HepG2 (cell line): ENCODE measurements at regions not wholly inside any gene's neighbourhood (a gene's known extent, or its start where the extent isn't known, plus 50 kb on each side); places are given as distances from the start of the nearest gene placed in this dataset.

Experiments used
- ATAC-seq: fragments of 200-7000 bp; cut with Tn5 transposase; 3 replicates; pipeline ENCODE4 v1.9.1; 2020; ENCODE audit warnings: mild to moderate bottlenecking, moderate library complexity
- BruUV-seq: library from RNA; stranded (reverse); fragments of 400-500 nt; replicated peaks from 2 replicates; lab custom pipeline; 2021; lab: Mats Ljungman, UMichigan
- CTCF ChIA-PET: fragments of 300-600 bp; formaldehyde crosslinking; extraction: SDS; loops from one replicate; lab custom pipeline; 2021; ENCODE audit warnings: low total read pairs, inconsistent platforms, low intra/inter-chr PET ratio; lab: Yijun Ruan, JAX
- POLR2A ChIA-PET: fragments of 350-600 bp; sonication (Branson Sonifier 250); formaldehyde crosslinking; loops from one replicate; lab custom pipeline; 2020; ENCODE audit warnings: antibody characterized with exemption, inconsistent platforms; lab: Yijun Ruan, JAX
- DNase-seq: peaks from one replicate; pipeline ENCODE4 v3.0.0-alpha.2; 2015; ENCODE audit warnings: low spot score
- FAIRE-seq: peaks from 3 replicates; lab custom pipeline; 2011; peaks lifted over from hg19 to GRCh38; lab: Jason Lieb, UNC
- H2AFZ ChIP-seq: one replicate; pipeline ENCODE4 v1.6.1; 2011; ENCODE audit warnings: low read length, inconsistent platforms
- H3K27ac ChIP-seq: fragments of 300-600 bp; 3 replicates; pipeline ENCODE4 v1.8.0; 2011; ENCODE audit warnings: mixed run types, mild to moderate bottlenecking, mixed read lengths, low read length, inconsistent platforms; ENCODE audit not compliant: insufficient read depth; ENCODE audit errors: extremely low read length
- H3K27me3 ChIP-seq, 2 experiments: fragments of 200-600 bp in 1 of 2; 2 replicates in 1 of 2; 3 replicates in 1 of 2; pipeline versions ENCODE4 v1.6.0 to v1.8.0; 2011; ENCODE audit warnings: low read length in 2 of 2, mild to moderate bottlenecking in 2 of 2, moderate library complexity in 2 of 2, inconsistent platforms in 1 of 2; ENCODE audit not compliant: insufficient read depth in 2 of 2, control insufficient read depth in 1 of 2
- H3K36me3 ChIP-seq, 2 experiments: fragments of 200-600 bp in 1 of 2; replicated peaks in 1 of 2; 2 replicates in 1 of 2; 3 replicates in 1 of 2; pipeline versions ENCODE4 v1.5.1 to v1.8.0; 2011; ENCODE audit warnings: low read length in 2 of 2, inconsistent platforms in 1 of 2; ENCODE audit not compliant: insufficient read depth in 2 of 2, control insufficient read depth in 1 of 2
- H3K4me1 ChIP-seq: 2 replicates; pipeline ENCODE4 v1.5.1; 2012; ENCODE audit warnings: low read length, inconsistent platforms; ENCODE audit not compliant: insufficient read depth
- H3K4me2 ChIP-seq: 2 replicates; pipeline ENCODE4 v1.6.0; 2011; ENCODE audit warnings: low read depth, low read length, inconsistent platforms
- H3K4me3 ChIP-seq, 3 experiments: fragments of 200-600 bp in 1 of 3; sonication (generic), shearing (Covaris generic) in 1 of 3; replicated peaks in 1 of 3; 2 replicates each; pipeline ENCODE4 v1.5.1; 2011 to 2016; ENCODE audit warnings: low read length in 3 of 3, inconsistent platforms in 2 of 3, low read depth in 2 of 3, mild to moderate bottlenecking in 2 of 3, control low read depth in 1 of 3, mixed read lengths in 1 of 3; ENCODE audit not compliant: insufficient read depth in 1 of 3
- H3K79me2 ChIP-seq: one replicate; pipeline ENCODE4 v1.6.1; 2011; ENCODE audit warnings: low read length, inconsistent platforms; ENCODE audit not compliant: insufficient read depth
- H3K9ac ChIP-seq: 2 replicates; pipeline ENCODE4 v1.6.0; 2011; ENCODE audit warnings: mild to moderate bottlenecking, low read depth, low read length, inconsistent platforms; ENCODE audit not compliant: insufficient read depth
- H3K9me3 ChIP-seq: 2 replicates; pipeline ENCODE4 v1.5.1; 2012; ENCODE audit warnings: mild to moderate bottlenecking, low read length
- H4K20me1 ChIP-seq: 2 replicates; pipeline ENCODE4 v1.6.0; 2011; ENCODE audit warnings: inconsistent platforms, mild to moderate bottlenecking, low read length, moderate library complexity; ENCODE audit not compliant: insufficient read depth
- FOSL2 ChIP-seq: sonication (generic); formaldehyde crosslinking; IDR thresholded peaks from 2 replicates; pipeline ENCODE4 v1.4.0; 2020; ENCODE audit warnings: missing genetic modification reagents
- NFE2 ChIP-seq: sonication (generic); formaldehyde crosslinking; IDR thresholded peaks from 2 replicates; pipeline ENCODE4 v1.4.0; 2020; ENCODE audit warnings: missing genetic modification reagents
- POLR2A ChIP-seq, 2 experiments: IDR thresholded peaks; 2 replicates each; pipeline ENCODE4 v1.6.1; 2011; ENCODE audit warnings: low read depth in 2 of 2, low read length in 2 of 2, mild to moderate bottlenecking in 1 of 2, moderate library complexity in 1 of 2; ENCODE audit not compliant: insufficient read depth in 1 of 2
- SRSF4 ChIP-seq: fragments of 200-400 bp; formaldehyde crosslinking; IDR thresholded peaks from one replicate; pipeline ENCODE4 v1.6.1; 2018; ENCODE audit warnings: mild to moderate bottlenecking, low read depth, low read length, moderate library complexity; ENCODE audit not compliant: poor library complexity, severe bottlenecking
- WGBS: methylation state at CpG from one replicate; pipeline ENCODE4 v1.1.6; 2017; ENCODE audit warnings: low lambda C conversion rate; 5-methylcytosine and 5-hydroxymethylcytosine counted together
- in situ Hi-C: cut with HindIII; loops from 2 replicates; pipeline ENCODE4 v1.10.0; 2017; ENCODE audit warnings: low pct_unique_long_range_greater_than_20kb; ENCODE audit not compliant: extremely low pct_ligation_motif_present
- intact Hi-C: fragments of 100-400 bp; cut with micrococcal nuclease; formaldehyde crosslinking; loops from one replicate; pipeline ENCODE4 v1.10.0; 2022; ENCODE audit not compliant: unreplicated experiment
- TF ChIP-seq, protein P1 (sequence below): sonication (generic); formaldehyde crosslinking; conservative IDR thresholded peaks from 2 replicates; pipeline ENCODE4 v1.4.0; 2020; ENCODE audit warnings: missing genetic modification reagents
- TF ChIP-seq, protein P2 (sequence below): IDR thresholded peaks from 2 replicates; pipeline ENCODE4 v1.6.1; 2016; ENCODE audit warnings: missing biosample characterization, missing genetic modification reagents, low read depth

DNA sequence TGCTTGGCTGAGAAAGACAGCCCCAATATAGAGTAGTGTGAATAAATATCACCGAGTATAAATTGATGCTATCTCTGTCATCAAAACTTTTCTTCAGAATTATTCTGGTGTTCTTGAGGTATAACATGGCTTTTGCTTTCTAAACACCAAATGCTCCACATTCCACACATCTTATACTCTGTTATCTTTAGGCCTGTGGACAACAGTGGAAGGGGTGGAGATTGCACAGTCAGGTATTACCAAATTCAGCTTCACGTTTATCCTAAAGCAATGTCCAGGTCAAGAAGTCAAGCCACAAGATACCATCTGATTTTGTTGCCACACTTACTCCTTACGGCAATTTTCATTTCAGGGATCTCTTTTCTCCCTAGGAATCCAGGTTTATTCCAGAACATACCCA is 394.8 kb downstream of the SI start:
- no peak for FAIRE-seq
- WGBS = 20% methylated on average over 3 of the region's 3 CpGs
- POLR2A ChIA-PET = no interaction called here
- no peaks in the 10 kb centered on the region for H4K20me1 ChIP-seq
- no peak overlapping the region for H3K4me3 ChIP-seq
- H3K9ac ChIP-seq = no peak overlapping the region
- TF ChIP-seq POLR2A (IDR thresholded peaks at IDR 0.05; ENCODE audit: insufficient read depth in 1 of 2, low read depth in 2 of 2, low read length in 2 of 2) = no peak
- TF ChIP-seq FOSL2 (CRISPR knock-in tag) = no peak
- TF ChIP-seq, protein P1, sequence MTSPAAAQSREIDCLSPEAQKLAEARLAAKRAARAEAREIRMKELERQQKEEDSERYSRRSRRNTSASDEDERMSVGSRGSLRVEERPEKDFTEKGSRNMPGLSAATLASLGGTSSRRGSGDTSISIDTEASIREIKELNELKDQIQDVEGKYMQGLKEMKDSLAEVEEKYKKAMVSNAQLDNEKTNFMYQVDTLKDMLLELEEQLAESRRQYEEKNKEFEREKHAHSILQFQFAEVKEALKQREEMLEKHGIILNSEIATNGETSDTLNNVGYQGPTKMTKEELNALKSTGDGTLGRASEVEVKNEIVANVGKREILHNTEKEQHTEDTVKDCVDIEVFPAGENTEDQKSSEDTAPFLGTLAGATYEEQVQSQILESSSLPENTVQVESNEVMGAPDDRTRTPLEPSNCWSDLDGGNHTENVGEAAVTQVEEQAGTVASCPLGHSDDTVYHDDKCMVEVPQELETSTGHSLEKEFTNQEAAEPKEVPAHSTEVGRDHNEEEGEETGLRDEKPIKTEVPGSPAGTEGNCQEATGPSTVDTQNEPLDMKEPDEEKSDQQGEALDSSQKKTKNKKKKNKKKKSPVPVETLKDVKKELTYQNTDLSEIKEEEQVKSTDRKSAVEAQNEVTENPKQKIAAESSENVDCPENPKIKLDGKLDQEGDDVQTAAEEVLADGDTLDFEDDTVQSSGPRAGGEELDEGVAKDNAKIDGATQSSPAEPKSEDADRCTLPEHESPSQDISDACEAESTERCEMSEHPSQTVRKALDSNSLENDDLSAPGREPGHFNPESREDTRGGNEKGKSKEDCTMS = no peak
- TF ChIP-seq, protein P2, sequence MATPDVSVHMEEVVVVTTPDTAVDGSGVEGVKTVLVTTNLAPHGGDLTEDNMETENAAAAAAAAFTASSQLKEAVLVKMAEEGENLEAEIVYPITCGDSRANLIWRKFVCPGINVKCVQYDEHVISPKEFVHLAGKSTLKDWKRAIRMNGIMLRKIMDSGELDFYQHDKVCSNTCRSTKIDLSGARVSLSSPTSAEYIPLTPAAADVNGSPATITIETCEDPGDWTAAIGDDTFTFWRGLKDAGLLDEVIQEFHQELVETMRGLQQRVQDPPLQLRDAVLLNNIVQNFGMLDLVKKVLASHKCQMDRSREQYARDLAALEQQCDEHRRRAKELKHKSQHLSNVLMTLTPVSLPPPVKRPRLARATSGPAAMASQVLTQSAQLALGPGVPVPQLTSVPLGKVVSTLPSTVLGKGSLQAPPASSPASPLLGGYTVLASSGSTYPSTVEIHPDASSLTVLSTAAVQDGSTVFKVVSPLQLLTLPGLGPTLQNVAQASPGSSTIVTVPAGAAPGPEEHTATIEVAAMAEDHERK (CRISPR knock-in tag) = no peak
- no peak for TF ChIP-seq SRSF4
- TF ChIP-seq NFE2 (CRISPR knock-in tag) = no peak
- TF ChIP-seq, all 625 proteins: peak for 0
- intact Hi-C loops = no loop called here
- DNase-seq (no peak), ATAC-seq (no peak)
- Histone ChIP-seq H3K4me2 (no peak overlapping the region), H3K27me3 (no peaks in the 10 kb centered on the region), H2AFZ (no peak overlapping the region), H3K79me2 (no peaks in the 10 kb centered on the region), H3K4me1 (no peaks in the 10 kb centered on the region), H3K27ac (no peak overlapping the region), H3K36me3 (no peaks in the 10 kb centered on the region), H3K9me3 (no peaks in the 10 kb centered on the region)
- CTCF ChIA-PET = no interaction called here
- no TSS peak for BruUV-seq
- in situ Hi-C loops = no loop called here
